ENCODE measurements at regions not wholly inside any gene's neighbourhood (a gene's known extent, or its start where the extent isn't known, plus 50 kb on each side); places are given as distances from the start of the nearest gene placed in this dataset.

GRCh38 chr4:135184715-135185114, 983.1 kb upstream of the PABPC4L start:
- no peak overlapping the region for H3K4me3 ChIP-seq
- DNase-seq (no peak), ATAC-seq (no peak)
- no peaks in the 10 kb centered on the region for H3K4me1 ChIP-seq
- TF ChIP-seq CTCF (IDR thresholded peaks at IDR 0.05), result no peak
- H3K36me3 ChIP-seq (ENCODE audit: insufficient read depth in 1 of 2, low read depth in 1 of 2), result no peaks in the 10 kb centered on the region
- 69% methylated on average over 6 of the region's 6 CpGs for WGBS, 3 donors
- no peak overlapping the region for H3K27ac ChIP-seq
- no peaks in the 10 kb centered on the region for H3K9me3 ChIP-seq
- no peaks in the 10 kb centered on the region for H3K27me3 ChIP-seq (ENCODE audit: insufficient read depth in 3 of 3, low read length in 2 of 3)
- intact Hi-C loops (cut with DNase I), result no loop called here

GRCh38 chr4:135177321-135177720, 975.7 kb upstream of the PABPC4L start:
- Histone ChIP-seq H3K4me1 (no peaks in the 10 kb centered on the region), H3K36me3 (ENCODE audit: insufficient read depth in 1 of 2, low read depth in 1 of 2) (no peaks in the 10 kb centered on the region), H3K9me3 (no peaks in the 10 kb centered on the region), H3K4me3 (no peak overlapping the region), H3K27me3 (ENCODE audit: insufficient read depth in 3 of 3, low read length in 2 of 3) (no peaks in the 10 kb centered on the region), H3K27ac (no peak overlapping the region)
- no peak for TF ChIP-seq CTCF (IDR thresholded peaks at IDR 0.05)
- ATAC-seq (no peak), DNase-seq (no peak)
- intact Hi-C loops (cut with DNase I), result no loop called here

- no peaks in the 10 kb centered on the region for H3K4me1 ChIP-seq
- DNase-seq, result no peak
- TF ChIP-seq CTCF (IDR thresholded peaks at IDR 0.05), result no peak
- no peak overlapping the region for H3K27ac ChIP-seq
- H3K4me3 ChIP-seq, result no peak overlapping the region
- intact Hi-C loops (cut with DNase I), result no loop called here
- no peaks in the 10 kb centered on the region for H3K27me3 ChIP-seq (ENCODE audit: insufficient read depth in 3 of 3, low read length in 2 of 3)
- H3K9me3 ChIP-seq, result no peaks in the 10 kb centered on the region
- ATAC-seq, result no peak
- H3K36me3 ChIP-seq (ENCODE audit: insufficient read depth in 1 of 2, low read depth in 1 of 2), result no peaks in the 10 kb centered on the region
- 63 to 89% (median 65%) methylated on average over 2 of the region's 2 CpGs for WGBS, 3 donors
These were observed 965.1 kb upstream of the PABPC4L start for GRCh38 chr4:135166661-135167060.

GRCh38 chr4:135164601-135165000, 963.0 kb upstream of the PABPC4L start:
- H3K36me3 ChIP-seq (ENCODE audit: insufficient read depth in 1 of 2, low read depth in 1 of 2), result no peaks in the 10 kb centered on the region
- ATAC-seq, result no peak

More at GRCh38 chr4:135164601-135165000, 963.0 kb upstream of the PABPC4L start:
- Histone ChIP-seq H3K27me3 (ENCODE audit: insufficient read depth in 3 of 3, low read length in 2 of 3) (no peaks in the 10 kb centered on the region), H3K9me3 (no peaks in the 10 kb centered on the region), H3K4me1 (no peaks in the 10 kb centered on the region), H3K4me3 (no peak overlapping the region), H3K27ac (no peak overlapping the region)
- intact Hi-C loops (cut with DNase I), result no loop called here
- DNase-seq, result no peak
- 86 to 95% (median 94%) methylated on average over 5 of the region's 5 CpGs for WGBS, 3 donors
- no peak for TF ChIP-seq CTCF (IDR thresholded peaks at IDR 0.05)
